ENCODE measurements at regions not wholly inside any gene's neighbourhood (a gene's known extent, or its start where the extent isn't known, plus 50 kb on each side); places are given as distances from the start of the nearest gene placed in this dataset.

DNA sequence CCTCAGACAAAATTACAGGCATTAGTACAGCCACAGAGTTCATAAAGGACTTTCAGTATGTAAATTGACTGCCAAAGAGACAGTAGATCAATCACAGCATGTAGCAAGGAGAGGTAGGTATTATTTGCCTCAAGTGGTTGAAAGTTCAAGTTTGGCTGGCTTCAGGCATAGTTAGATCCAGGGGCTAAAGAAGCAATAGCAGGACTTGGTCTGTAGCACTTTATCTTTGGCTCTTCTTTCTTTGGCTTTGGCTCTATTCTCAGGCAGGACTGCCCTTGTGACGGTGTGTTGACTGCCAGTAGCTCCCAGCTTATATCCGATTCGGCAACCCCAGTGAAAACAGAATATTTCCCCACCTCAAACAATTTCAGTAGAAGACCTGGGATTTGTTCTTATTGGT, 346.0 kb upstream of the TBX3 start:
- TF ChIP-seq, protein P1, sequence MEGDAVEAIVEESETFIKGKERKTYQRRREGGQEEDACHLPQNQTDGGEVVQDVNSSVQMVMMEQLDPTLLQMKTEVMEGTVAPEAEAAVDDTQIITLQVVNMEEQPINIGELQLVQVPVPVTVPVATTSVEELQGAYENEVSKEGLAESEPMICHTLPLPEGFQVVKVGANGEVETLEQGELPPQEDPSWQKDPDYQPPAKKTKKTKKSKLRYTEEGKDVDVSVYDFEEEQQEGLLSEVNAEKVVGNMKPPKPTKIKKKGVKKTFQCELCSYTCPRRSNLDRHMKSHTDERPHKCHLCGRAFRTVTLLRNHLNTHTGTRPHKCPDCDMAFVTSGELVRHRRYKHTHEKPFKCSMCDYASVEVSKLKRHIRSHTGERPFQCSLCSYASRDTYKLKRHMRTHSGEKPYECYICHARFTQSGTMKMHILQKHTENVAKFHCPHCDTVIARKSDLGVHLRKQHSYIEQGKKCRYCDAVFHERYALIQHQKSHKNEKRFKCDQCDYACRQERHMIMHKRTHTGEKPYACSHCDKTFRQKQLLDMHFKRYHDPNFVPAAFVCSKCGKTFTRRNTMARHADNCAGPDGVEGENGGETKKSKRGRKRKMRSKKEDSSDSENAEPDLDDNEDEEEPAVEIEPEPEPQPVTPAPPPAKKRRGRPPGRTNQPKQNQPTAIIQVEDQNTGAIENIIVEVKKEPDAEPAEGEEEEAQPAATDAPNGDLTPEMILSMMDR (IDR thresholded peaks at IDR 0.05; ENCODE audit: extremely low read depth, insufficient read depth, missing control alignments), result no peak
- in situ Hi-C loops (cut with MboI; ENCODE audit: low pct_unique_long_range_greater_than_20kb, low sequenced_read_pairs, unreplicated experiment), result no loop called here

DNA sequence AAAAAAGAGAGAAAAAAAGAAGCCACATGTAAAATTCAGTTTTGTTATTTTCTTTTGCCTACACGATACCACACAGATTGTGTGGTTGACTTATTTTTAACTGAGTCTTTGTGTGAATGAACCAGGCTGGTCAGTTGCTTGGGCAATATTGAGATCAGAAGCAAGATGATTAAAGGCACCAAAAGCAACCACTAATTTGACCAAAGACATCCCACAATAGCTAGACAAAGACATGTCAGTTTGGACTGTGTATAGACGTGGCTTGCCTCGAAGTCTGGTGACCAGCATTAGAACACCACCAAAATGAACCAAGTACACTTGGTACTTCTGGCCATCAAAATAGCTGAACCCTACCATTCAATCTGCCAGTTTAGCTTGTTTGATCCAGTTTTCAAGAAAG, 340.6 kb upstream of the TBX3 start:
- TF ChIP-seq, protein P1 (IDR thresholded peaks at IDR 0.05; ENCODE audit: extremely low read depth, insufficient read depth, missing control alignments), result no peak
- DNase-seq (ENCODE audit: low spot score), result no peak
- in situ Hi-C loops (cut with MboI; ENCODE audit: low pct_unique_long_range_greater_than_20kb, low sequenced_read_pairs, unreplicated experiment), result no loop called here

More for the DNA sequence above, 346.0 kb upstream of the TBX3 start:
- DNase-seq (ENCODE audit: low spot score), result no peak

DNA sequence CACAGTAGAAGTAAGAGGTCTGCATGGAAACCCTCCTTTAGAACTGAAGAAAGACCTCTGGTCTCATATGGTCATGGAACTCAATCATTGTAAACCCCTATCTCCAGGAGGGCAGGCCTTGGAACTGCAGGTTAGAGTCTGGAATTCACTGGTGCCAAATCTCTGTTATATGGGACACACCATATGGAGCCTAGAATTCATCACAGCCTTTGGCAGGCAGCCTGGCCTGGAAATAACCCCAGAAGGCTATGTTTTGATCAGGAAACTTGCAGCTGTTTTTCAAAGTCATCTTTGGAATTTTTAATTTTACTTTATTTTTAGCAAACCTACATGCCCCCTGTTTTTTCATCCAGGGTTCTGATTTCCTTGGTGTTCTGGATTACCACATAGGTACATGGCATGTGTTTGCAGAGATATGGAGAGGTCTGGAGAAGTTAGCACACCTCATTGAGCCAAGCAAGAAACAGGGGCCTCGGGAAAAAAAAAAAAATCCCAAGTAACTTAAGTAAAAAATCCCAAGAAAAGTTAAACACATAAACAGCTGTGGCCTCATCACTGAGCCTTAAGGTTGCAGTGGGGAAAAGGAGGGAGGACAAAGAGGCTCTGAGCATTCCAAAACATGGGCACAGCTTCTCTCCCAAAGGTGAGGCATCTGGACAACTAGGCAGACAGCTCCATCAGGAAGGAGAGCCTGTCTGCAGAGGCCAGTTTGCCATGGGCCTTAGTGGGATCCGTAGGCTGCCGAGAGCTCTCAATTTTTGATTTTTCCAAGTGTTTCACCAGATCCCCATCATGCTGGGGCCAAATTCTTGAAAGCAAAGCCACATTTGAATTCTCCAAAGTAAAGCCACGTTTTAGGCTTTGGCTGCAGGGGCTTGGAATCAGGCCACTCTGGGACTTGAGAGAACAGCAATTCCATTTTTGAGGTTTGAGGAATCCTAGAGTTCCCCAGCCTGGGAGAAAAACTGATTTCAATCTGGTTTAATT, 339.6 kb upstream of the TBX3 start:
- in situ Hi-C loops (cut with MboI; ENCODE audit: low pct_unique_long_range_greater_than_20kb, low sequenced_read_pairs, unreplicated experiment), result no loop called here

DNA sequence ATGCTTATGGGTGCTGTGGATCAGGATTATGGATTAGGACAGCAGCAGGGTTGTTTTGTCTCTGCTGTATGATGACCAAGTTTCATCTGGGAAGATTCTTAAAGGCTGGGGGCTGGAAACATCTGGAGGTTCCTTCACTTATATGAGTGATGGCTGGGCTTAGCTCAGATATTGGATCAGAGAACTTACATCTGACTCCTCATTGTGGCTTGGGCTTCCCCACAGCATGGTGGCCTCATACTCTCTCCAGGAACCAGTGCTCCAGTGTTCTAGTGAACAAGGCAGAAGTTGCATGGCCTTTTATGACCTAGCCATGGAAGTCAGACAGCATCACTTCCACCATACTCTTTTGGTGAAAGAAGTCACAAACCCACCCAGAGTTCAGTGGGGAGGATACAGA, 336.1 kb upstream of the TBX3 start:
- TF ChIP-seq, protein P1 (IDR thresholded peaks at IDR 0.05; ENCODE audit: extremely low read depth, insufficient read depth, missing control alignments), result no peak
- in situ Hi-C loops (cut with MboI; ENCODE audit: low pct_unique_long_range_greater_than_20kb, low sequenced_read_pairs, unreplicated experiment), result no loop called here
- no peak for DNase-seq (ENCODE audit: low spot score)

More for the DNA sequence above, 339.6 kb upstream of the TBX3 start:
- TF ChIP-seq, protein P1 (IDR thresholded peaks at IDR 0.05; ENCODE audit: extremely low read depth, insufficient read depth, missing control alignments), result no peak
- no peak for DNase-seq (ENCODE audit: low spot score)

DNA sequence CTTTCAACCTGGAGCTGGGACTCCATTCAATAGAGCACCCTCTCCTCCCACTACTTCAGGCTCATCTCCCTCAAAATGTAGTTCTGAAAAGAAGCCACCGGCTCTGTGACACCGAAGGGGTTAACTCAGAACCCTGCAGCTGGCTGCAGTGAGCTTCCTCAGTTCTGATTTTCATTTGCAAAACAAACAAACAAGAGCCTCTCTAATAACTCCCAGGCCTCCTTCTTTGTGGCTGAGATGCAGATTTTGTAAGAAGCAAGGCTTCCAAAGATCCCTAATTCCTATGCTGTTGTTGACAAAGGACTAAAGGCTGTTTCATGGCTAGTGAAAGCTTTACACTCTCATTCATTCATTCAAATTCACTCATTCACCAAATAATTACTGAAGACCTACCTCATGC, 333.4 kb upstream of the TBX3 start:
- TF ChIP-seq, protein P1 (IDR thresholded peaks at IDR 0.05; ENCODE audit: extremely low read depth, insufficient read depth, missing control alignments), result no peak
- DNase-seq (ENCODE audit: low spot score), result no peak
- in situ Hi-C loops (cut with MboI; ENCODE audit: low pct_unique_long_range_greater_than_20kb, low sequenced_read_pairs, unreplicated experiment), result no loop called here

DNA sequence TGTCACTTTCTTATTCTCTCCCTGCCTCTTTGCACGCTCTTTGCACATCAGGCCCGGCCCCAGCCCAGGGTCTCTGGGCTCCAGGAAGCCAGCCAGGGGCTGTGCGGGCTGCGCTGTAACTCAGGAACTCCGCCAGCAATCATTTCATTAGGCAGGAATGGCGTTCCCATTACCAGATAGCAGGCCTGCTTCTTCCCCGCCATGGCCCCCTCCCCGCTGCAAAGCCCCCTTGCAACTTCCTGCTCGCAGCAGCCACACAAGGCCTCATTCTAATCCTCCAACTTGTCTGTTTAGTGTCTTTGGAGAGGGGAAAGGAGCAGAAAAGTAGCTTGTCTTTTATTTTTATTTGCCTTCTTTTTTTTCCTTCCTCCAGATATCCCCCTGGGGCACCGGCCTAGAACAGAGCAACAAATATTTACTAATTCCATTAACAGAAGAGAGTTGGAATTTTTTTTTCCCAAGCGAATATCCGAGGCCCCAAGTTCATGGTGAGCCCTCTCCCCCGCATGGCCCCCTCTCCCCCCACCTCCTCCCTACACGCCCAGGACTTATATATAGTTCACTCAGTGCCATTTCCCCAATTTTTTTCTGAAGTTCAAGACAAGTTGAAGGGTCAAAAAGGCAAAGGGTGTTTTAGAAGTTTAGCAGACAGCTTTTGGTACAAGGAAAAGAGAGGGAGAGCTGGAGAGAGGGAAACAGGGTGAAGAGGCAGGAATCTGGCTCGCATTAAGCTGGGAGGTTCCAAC, 329.4 kb upstream of the TBX3 start:
- no peak for DNase-seq (ENCODE audit: low spot score)
- in situ Hi-C loops (cut with MboI; ENCODE audit: low pct_unique_long_range_greater_than_20kb, low sequenced_read_pairs, unreplicated experiment), result no loop called here
- TF ChIP-seq, protein P1 (IDR thresholded peaks at IDR 0.05; ENCODE audit: extremely low read depth, insufficient read depth, missing control alignments), result no peak

Data from GM13977 (cell line).